Epithelial cell of proximal tubule (primary cell): ENCODE measurements at regions not wholly inside any gene's neighbourhood (a gene's known extent, or its start where the extent isn't known, plus 50 kb on each side); places are given as distances from the start of the nearest gene placed in this dataset.

ENCODE experiments used
- DNase-seq: peaks from one replicate; pipeline ENCODE4 v3.0.0-alpha.2; 2011; ENCODE audit warnings: low read depth
- H3K4me3 ChIP-seq: 2 replicates; pipeline ENCODE4 v1.5.1; 2011; ENCODE audit warnings: low read depth, mild to moderate bottlenecking, low read length
- CTCF ChIP-seq: conservative IDR thresholded peaks from 2 replicates; pipeline ENCODE4 v1.5.1; 2012; ENCODE audit warnings: low read depth, mild to moderate bottlenecking, low read length

GRCh38 chr6:44624226-44624625, 236.7 kb downstream of the CDC5L start:
- no peak for TF ChIP-seq CTCF
- H3K4me3 ChIP-seq = no peak overlapping the region
- DNase-seq = no peak

GRCh38 chr6:44624936-44625573, 237.5 kb downstream of the CDC5L start:
- no peak overlapping the region for H3K4me3 ChIP-seq
- TF ChIP-seq CTCF = no peak
- no peak for DNase-seq

DNA sequence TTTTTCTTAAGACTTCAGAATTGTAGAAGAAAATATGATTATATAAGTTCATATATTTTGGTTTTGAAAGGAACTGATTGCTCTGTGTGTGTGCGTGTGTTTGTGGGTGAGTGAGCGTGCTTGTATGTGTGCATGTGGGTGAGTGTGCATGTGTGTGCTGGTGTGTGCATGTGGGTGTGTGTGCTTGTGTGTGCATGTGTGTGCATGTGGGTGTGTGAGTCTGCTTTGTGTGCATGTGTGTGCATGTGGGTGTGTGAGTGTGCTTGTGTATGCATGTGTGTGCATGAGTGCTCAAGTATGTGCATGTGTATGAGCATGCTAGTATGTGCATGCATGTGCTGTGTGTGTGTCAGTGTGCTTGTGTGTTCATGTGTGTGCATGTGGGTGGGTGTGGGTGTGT, 238.5 kb downstream of the CDC5L start:
- DNase-seq = no peak
- H3K4me3 ChIP-seq = no peak overlapping the region
- no peak for TF ChIP-seq CTCF

DNA sequence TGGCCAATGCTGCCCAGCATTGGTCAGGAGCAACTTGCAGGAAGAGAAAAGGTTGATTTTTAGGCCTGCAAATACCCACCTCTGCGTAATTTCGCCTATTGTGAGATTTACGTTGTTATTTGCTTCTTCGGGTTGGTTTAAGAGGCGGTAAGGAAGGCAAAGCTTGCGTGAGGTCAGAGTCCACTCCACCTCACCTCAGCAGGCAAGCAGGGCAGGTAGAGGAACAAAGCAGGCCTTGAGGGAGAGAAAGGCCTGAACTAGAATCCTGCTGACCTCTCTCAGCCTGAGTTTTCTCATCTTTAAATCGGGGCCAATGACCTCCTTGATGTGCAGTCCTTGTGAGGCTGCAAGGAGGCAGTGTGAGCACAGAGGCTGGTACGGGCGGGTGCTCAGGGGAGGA, 239.1 kb downstream of the CDC5L start:
- DNase-seq = no peak
- TF ChIP-seq CTCF = no peak

DNA sequence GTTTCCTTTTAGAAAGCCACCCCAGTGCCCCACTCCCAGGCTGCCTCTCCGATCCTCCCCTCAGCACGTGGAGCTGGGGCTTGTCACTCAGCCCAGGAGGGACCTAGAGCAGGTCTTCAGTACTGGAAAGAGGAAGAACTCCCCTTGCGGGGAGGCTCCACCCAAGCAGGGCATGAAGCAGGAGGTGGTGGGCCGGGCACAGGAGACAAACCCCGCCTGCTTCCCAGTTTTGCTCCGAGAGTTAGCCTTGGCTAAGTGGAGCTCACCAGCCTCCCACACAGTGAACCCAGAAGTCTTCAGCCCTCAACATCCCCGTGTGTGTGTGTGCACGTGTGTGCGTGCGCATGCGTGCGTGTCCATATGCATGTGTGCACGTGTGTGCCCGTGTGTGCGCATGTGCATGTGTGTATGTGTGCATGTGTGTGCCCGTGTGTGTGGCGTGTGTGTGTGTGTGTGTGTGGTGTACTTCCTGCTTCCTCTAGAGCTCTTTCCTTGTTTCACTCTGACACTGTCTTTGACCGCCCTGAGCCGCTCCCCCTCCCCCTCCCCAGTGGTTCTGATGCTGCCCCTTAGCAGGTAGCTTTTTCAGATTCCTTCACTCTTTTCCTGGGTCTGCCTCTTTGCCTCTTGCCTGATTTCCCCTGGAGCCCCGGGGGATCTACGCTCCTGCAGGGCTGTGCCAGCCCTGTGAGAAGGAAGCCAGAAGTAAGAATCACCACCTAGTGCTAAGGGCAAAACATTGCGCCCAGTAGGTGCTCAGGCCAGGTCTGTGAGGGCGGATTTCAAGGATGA, 239.8 kb downstream of the CDC5L start:
- no peak for TF ChIP-seq CTCF
- H3K4me3 ChIP-seq = no peak overlapping the region
- DNase-seq = no peak

More for the DNA sequence above, 239.1 kb downstream of the CDC5L start:
- H3K4me3 ChIP-seq = no peak overlapping the region

GRCh38 chr6:44627883-44628271, 240.4 kb downstream of the CDC5L start:
- DNase-seq = no peak
- no peak overlapping the region for H3K4me3 ChIP-seq
- TF ChIP-seq CTCF = no peak

DNA sequence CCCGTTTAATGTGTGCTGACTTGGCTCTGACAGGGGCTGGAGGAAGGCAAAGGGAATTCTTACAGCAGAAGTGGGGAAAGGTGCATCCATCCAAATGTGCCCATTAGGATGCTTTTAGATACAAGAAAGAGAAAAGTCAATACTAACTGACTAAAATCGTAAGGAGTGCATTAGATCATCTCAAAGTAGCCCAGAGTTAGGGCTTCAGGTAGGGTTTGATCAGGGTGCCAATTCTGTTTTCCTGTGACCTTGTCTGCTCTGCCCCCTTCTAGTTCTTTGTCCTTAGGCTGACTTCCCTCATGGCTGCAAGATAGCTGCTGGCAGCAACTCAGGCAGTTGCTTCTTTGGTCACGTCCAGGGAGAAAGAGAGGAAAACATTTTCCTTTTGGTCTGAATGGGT, 240.8 kb downstream of the CDC5L start:
- no peak for DNase-seq
- no peak for TF ChIP-seq CTCF
- H3K4me3 ChIP-seq = no peak overlapping the region
